ENCODE measurements at regions not wholly inside any gene's neighbourhood (a gene's known extent, or its start where the extent isn't known, plus 50 kb on each side); places are given as distances from the start of the nearest gene placed in this dataset.

GRCh38 chr2:71974846-71975245 lies 172.8 kb downstream of the CYP26B1 start:
- Histone ChIP-seq H3K27me3 (ENCODE audit: insufficient read depth in 3 of 3, low read length in 2 of 3) (peaks cover 0 to 3% (median 2%) of the 10 kb centered on the region in 3 donors), H3K27ac (no peak overlapping the region), H3K36me3 (ENCODE audit: insufficient read depth in 1 of 2, low read depth in 1 of 2) (no peaks in the 10 kb centered on the region), H3K9me3 (no peaks in the 10 kb centered on the region), H3K4me1 (no peaks in the 10 kb centered on the region), H3K4me3 (no peak overlapping the region)
- ATAC-seq (no peak), DNase-seq (no peak)
- no peak for TF ChIP-seq CTCF (IDR thresholded peaks at IDR 0.05)
- intact Hi-C loops (cut with DNase I): no loop called here

GRCh38 chr2:71971493-71971892 lies 176.2 kb downstream of the CYP26B1 start:
- no peak for TF ChIP-seq CTCF (IDR thresholded peaks at IDR 0.05)
- 59 to 70% (median 60%) methylated on average over 4 of the region's 4 CpGs for WGBS, 3 donors

GRCh38 chr2:71965530-71965929 lies 182.1 kb downstream of the CYP26B1 start:
- Histone ChIP-seq H3K36me3 (ENCODE audit: insufficient read depth in 1 of 2, low read depth in 1 of 2) (no peaks in the 10 kb centered on the region), H3K4me1 (no peaks in the 10 kb centered on the region), H3K9me3 (no peaks in the 10 kb centered on the region), H3K27me3 (ENCODE audit: insufficient read depth in 3 of 3, low read length in 2 of 3) (no peaks in the 10 kb centered on the region), H3K27ac (no peak overlapping the region), H3K4me3 (no peak overlapping the region)
- TF ChIP-seq CTCF (IDR thresholded peaks at IDR 0.05): no peak
- no peak for ATAC-seq
- 62 to 89% (median 68%) methylated on average over 1 of the region's 1 CpG for WGBS, 3 donors
- no peak for DNase-seq
- intact Hi-C loops (cut with DNase I): no loop called here

More at GRCh38 chr2:71971493-71971892, 176.2 kb downstream of the CYP26B1 start:
- ATAC-seq (no peak), DNase-seq (no peak)
- intact Hi-C loops (cut with DNase I): no loop called here
- Histone ChIP-seq H3K27me3 (ENCODE audit: insufficient read depth in 3 of 3, low read length in 2 of 3) (peaks cover 0 to 3% (median 2%) of the 10 kb centered on the region in 3 donors), H3K4me1 (no peaks in the 10 kb centered on the region), H3K4me3 (no peak overlapping the region), H3K27ac (no peak overlapping the region), H3K9me3 (no peaks in the 10 kb centered on the region), H3K36me3 (ENCODE audit: insufficient read depth in 1 of 2, low read depth in 1 of 2) (no peaks in the 10 kb centered on the region)

- ATAC-seq (no peak), DNase-seq (no peak)
- no peaks in the 10 kb centered on the region for H3K27me3 ChIP-seq (ENCODE audit: insufficient read depth in 3 of 3, low read length in 2 of 3)
- WGBS, 3 donors: 61 to 73% (median 67%) methylated on average over 10 of the region's 10 CpGs
- no peak overlapping the region for H3K4me3 ChIP-seq
- peaks cover 13% of the 10 kb centered on the region for H3K9me3 ChIP-seq
- TF ChIP-seq CTCF (IDR thresholded peaks at IDR 0.05): no peak
- H3K36me3 ChIP-seq (ENCODE audit: insufficient read depth in 1 of 2, low read depth in 1 of 2): no peaks in the 10 kb centered on the region
- H3K4me1 ChIP-seq: no peaks in the 10 kb centered on the region
- intact Hi-C loops (cut with DNase I): no loop called here
- no peak overlapping the region for H3K27ac ChIP-seq
Observed at GRCh38 chr2:71962911-71963694, 184.6 kb downstream of the CYP26B1 start.

GRCh38 chr2:71962350-71962749 lies 185.3 kb downstream of the CYP26B1 start:
- no peak overlapping the region for H3K27ac ChIP-seq
- H3K36me3 ChIP-seq (ENCODE audit: insufficient read depth in 1 of 2, low read depth in 1 of 2): no peaks in the 10 kb centered on the region
- no peak overlapping the region for H3K4me3 ChIP-seq
- H3K4me1 ChIP-seq: no peaks in the 10 kb centered on the region
- ATAC-seq (no peak), DNase-seq (no peak)
- TF ChIP-seq CTCF (IDR thresholded peaks at IDR 0.05): no peak
- no peaks in the 10 kb centered on the region for H3K27me3 ChIP-seq (ENCODE audit: insufficient read depth in 3 of 3, low read length in 2 of 3)
- peaks cover 20% of the 10 kb centered on the region for H3K9me3 ChIP-seq
- intact Hi-C loops (cut with DNase I): no loop called here
- WGBS, 3 donors: 77 to 90% (median 85%) methylated on average over 3 of the region's 3 CpGs

All from psoas muscle (tissue), 7 donors.